ENCODE measurements at regions not wholly inside any gene's neighbourhood (a gene's known extent, or its start where the extent isn't known, plus 50 kb on each side); places are given as distances from the start of the nearest gene placed in this dataset.

DNA sequence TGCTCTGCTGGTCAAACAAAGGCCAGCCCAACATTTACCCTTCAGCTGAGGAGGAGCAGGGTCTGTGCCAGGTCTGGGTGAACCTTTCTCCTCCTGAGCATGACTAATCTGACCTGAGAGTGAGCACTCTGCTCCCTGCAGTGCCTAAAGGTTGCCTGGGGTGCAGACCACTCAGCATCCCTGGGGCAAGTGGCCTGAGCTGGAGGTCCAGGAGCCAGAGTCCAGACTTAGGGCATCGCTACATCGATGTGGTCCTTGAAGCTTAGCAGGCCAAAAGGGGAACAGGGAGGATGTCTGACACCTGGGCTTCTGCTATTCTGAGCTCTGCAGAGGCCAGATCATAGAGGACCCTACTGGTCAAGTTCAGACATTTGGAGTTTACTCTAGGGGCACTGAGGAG lies 119.1 kb downstream of the FAM43A start:
- DNase-seq (ENCODE audit: low read depth in 2 of 2) = no peak

DNA sequence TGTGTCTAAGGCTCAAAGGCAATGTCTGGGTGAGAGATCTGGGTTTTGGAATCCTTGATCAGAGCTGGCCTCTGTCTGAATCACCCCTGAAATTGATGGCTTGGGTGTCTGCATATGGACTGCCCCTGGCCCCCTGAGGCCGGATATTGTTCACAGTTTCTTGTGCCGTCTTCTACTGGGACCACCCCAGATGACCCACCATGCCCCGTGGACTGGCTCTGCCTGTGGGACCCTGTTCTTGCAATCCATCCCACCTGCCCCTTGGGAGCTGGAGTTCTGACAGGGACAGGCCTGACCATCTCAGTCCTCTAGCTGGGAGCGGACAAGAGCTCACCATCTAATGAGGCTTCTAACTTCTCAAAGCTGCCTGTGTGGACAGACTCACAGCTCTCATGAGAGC lies 119.9 kb downstream of the FAM43A start:
- DNase-seq (ENCODE audit: low read depth in 2 of 2) = no peak

DNA sequence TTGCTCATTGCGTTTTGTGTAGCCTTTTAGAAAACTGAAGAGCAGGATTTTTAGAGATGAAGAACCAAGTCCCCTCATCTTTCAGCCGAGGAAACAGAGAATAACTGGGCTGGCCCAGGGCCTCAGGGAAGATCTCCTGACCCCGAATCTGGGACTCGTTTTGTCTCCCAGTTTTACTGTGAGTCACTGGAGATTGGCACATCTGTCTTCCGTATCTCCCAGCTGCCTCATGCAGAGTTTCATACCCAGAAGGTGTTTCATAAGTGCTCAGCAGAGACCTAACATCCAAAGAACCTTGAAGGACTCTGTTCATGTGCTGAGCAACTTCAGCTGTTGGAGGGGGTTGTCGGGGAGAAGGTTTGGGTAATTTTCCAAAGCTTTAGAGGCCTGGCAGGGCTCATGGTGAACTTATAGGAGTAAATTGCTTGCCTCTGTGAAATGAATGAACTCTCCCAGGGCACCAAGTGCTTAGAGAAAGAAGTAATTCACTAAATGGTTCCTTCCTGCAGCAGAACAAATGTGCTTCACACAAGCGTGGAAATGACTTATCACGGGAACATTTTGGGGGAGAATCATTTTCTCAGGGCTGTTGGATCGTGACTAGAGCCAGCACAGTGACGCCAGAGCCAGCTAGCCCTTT lies 121.4 kb downstream of the FAM43A start:
- no peak for DNase-seq (ENCODE audit: low read depth in 2 of 2)

DNA sequence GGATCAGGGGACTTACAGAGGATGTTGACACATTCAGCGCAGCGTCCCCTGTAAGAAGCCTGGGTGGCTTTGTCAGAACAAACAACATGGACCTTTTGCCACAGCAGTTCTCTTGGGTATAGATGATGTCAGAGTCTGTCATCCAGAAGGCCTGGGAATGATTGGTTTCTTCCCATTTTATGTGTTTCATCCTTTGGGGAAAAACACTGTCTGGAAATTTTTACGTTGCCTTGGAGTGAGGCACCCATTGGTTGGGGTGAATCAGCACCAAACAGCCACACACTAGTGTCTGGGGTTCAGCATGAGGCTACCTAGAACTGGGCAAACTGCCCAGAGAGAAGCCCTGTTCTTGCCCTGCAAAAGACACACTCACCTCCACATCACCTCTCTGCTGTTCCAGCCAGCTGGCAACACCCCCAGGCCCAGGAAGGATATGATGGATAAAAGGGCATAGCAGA lies 123.0 kb downstream of the FAM43A start:
- no peak for DNase-seq (ENCODE audit: low read depth in 2 of 2)

DNA sequence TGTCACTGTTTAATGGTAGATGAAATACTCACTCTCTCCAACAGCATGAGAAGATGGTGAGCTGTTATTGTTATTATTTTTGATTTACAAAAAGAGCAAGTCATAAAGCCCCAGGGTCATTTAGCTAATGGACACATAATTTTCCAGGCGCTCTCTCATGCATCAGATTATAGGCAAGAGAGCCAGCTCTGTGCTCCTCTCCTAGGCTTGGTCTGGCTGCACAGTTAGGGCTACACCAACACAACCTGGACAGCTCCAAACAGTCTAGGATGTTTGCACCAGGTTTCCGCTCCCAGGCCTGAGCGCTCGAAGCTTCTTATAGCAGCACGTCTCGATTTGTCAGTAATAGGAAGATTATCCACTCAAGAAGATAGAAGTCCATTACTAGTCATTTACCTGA lies 123.7 kb downstream of the FAM43A start:
- no peak for DNase-seq (ENCODE audit: low read depth in 2 of 2)

DNA sequence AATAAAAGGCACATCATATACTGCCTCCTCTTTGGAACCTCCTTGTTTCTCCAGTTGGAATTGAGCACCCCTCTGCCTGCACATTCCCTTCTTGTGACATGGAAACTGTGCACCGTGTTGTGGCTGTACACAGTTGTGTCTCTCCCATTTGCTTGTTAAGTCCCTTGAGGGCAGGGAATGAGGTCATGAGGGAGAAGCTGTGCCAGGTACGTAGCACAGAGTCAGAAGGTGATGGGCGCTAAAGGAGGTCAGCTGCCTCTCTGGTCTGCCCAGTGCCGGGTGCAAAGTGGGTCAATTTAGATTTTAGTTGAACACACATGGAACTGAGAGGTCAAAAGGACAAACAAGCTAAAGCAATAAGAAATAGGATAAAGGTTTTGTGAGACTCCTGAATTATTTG lies 124.4 kb downstream of the FAM43A start:
- no peak for DNase-seq (ENCODE audit: low read depth in 2 of 2)

DNA sequence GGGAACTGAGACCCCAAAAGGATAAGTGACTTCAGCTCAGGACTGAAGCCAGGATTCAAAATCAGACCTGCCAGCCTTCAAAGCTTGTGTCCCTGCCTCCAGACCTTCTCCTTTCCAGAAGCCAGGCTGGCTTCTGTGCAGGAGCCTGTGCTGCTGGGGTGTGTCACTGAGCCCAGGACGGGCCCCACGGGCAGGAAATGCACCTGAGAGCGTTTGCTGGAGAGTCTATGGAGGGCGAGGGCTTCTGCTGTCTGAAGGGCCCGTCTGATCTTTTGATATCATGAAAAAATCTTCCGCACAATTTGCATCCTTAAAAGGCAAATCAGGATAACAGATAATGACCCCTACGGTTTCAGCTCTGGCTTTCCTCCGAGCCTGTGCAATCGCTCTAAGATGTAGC lies 125.4 kb downstream of the FAM43A start:
- DNase-seq (ENCODE audit: low read depth in 2 of 2) = no peak

DNA sequence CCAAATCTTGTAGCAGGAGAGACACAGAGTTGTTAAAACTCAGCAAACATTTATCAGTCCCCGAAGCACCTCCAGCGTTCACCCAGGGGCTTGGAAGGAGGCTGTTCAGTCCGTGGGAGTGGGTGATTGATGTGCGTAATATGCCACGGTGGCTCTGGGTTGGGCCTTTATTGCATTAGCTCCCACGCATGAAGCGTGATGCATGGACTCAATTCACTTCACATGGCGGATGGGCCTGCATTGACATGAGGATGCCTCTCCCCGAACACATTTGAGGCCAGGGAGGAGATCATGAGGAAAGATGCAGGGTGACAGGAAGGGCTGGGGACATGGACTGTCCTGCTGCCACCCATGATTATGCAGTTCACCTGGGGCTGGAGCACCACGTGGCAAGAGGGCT lies 126.5 kb downstream of the FAM43A start:
- no peak for DNase-seq (ENCODE audit: low read depth in 2 of 2)

DNA sequence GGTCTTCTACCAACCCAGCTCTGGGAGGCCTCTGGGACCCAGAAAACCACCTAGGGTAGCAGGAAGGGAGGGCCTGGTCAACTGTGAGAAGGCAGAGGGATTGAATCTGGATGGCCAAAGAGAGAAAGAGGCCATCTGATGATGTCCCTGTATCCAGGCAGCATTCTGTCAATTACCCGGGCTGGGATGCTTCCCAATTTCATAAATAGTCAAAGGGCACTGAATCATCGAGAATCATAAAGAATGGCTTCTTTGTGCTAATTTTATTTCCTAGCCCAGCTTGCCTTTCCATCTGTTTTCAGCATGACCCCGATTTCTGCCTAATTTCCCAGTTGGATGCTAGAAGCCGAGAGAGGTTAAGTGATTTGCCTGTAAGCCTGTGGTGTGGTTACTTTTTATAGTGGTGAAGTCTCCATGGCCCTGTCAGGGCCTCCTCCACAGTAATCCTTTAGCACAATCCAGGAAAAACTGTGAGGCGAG lies 129.2 kb downstream of the FAM43A start:
- no peak for DNase-seq (ENCODE audit: low read depth in 2 of 2)

DNA sequence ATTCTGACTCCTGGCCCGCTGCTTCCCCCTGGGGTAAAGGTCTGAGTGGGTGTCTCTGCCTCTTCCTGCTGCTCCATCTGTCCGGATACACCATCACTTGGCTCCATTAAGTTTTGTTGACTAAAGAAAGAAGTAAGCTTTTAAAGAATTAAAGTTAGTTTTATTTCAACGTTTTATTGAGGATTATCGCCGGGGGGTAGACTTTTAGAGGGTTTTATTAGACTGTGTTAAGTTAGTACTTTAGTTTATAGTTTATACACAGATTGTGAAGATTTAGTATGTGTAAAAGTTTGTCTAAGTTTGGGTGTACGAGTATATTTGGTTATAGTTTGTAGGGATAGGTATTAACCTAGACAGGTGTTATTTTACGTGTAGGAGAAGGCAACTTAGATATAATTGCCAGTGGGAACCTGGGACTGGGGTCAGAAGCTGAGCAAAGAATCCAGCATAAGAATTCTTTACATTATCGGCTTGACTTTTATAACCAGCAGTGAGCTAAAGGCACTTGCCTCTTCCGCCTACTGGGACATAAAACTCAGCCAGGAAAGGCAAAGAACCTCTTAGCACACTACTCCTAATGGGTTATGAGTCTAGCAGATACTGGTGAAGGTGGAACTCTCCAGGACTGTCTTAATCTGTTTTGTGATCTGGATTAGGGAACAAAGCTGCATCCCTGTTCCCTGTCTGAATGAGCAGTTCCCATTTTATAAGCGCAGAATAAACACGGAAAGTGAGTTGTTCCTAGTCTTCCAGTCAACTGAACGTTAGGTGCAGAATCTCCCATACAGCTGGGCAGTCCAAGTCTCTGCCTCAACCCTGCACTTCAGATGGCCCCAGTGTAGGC lies 131.3 kb downstream of the FAM43A start:
- DNase-seq (ENCODE audit: low read depth in 2 of 2) = no peak

DNA sequence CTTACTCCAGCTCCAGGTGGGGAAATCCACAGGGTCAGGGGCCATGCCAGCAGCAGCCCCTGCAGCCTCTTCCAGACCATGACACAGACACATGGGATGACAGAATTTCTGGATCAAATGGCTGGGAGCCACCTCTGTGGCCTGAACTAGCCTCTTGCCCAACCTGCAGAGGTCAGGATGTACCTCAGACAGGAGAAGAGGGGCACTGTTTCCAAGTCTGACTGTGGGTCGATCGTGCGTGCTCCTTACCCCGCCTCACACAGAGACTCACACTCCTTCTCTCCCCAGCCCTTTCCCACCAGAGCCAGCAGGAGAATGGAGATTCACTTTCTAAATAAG lies 131.9 kb downstream of the FAM43A start:
- DNase-seq (ENCODE audit: low read depth in 2 of 2) = no peak

DNA sequence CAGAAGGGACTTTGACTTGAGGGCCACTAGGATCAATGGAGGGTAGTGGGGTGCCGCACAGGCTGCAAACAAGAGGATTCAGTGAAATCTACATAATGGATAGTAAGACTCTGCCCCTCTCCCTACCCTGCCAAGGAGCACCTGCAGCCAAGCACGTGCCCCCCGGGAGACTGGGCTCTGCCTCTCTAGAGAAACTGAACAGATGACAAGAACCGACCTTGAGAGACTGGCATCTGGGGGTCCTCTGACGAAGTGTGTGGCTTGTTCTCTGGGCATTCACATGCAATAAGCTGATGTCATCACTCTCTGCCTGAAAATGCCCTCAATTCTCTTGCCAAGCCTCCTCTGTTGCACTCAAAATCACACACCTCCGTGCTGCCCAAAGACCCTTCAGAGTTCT lies 132.3 kb downstream of the FAM43A start:
- no peak for DNase-seq (ENCODE audit: low read depth in 2 of 2)

DNA sequence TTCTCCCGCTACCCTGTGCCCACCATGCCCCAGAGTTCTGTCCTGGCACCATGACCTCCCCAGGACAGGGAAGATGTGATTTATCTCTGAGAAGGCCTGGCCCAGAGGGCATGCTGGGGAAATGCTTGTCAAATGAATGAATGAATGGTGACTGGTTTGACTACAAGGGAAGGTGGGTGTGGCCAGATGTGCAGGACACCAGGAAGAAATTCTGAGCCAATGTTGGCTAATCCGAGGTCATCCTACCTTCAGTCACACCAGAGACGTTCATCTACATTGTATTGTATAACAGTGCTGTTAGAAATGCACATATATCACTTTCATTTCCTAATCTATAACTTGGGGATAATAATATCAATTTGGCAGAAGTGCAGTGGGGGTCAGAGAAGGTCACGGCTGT lies 138.4 kb downstream of the FAM43A start:
- DNase-seq (ENCODE audit: low read depth in 2 of 2) = no peak

DNA sequence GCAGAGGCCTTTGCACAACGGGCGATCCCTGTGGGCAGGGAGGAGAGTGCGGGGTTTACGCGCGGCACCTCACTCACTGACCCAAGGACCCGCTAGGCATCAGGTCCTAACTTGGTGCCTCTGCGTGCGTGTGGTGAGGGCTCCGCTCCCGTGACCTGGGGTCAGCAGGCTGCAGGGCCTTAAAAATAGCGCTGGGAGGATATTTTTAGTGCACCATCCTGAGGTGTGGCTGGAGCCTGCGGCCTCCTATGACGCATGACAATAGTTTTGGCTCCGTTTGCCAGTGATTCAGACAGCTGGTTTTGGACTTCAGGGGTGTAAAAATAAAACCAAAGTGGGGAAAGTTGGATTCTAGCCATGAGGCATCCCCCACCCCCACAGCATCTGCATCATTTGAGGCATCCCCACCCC lies 139.0 kb downstream of the FAM43A start:
- no peak for DNase-seq (ENCODE audit: low read depth in 2 of 2)

DNA sequence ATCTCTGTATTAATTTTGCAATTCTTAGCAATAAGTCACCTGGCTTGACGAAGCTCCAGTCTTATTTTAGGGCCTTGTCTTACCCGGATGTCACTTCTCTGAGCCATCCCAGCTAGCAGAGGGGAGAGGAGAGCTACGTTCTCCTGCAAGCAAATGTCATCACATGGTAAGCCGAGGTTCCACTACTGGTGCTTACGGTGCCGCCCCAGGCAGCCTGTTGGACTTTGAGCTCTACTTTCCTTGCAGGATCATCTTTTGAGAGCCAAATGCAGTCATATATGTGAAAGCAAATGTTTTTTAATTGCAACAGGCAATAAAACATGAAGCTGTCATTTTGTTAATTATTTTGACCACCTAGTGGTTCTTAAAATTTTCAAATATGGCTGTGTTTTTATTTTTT lies 140.9 kb downstream of the FAM43A start:
- DNase-seq (ENCODE audit: low read depth in 2 of 2) = no peak

DNA sequence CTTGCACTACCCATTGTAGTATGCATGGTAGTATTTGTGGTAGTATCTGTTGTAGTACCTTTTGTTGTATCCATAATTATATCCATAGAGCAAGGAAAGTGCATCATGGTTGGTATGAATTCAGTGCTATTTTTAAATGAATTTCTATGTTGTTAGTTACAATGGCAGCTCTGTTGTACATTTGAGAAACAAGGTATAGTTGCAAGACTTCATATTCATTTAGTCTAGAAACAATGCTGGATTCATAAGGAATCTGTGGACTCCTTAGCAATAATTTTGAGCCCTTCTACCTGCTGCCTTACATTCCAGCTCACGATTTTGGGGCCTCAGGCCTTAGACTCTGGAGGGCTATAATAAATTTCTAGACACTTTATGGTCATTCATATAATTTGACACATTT lies 141.8 kb downstream of the FAM43A start:
- DNase-seq (ENCODE audit: low read depth in 2 of 2) = no peak

DNA sequence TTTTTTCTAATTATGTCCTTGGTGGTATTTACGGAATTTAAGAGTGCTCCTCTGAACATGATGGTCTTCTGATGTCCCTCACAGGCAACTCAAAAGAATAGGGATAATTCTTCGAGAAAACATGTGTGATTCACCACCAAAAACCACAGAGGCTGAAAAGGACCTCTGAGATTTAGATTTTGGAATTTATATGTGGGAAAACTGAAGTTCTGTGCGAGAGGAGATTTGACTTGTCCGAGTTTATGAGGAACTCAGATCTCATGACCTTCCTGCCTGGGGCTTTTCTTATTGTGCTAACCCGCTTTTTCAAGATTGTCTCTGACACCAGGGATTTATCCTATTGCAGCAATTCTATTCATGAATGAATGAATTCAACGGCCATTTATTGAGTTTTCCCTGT lies 142.4 kb downstream of the FAM43A start:
- no peak for DNase-seq (ENCODE audit: low read depth in 2 of 2)

DNA sequence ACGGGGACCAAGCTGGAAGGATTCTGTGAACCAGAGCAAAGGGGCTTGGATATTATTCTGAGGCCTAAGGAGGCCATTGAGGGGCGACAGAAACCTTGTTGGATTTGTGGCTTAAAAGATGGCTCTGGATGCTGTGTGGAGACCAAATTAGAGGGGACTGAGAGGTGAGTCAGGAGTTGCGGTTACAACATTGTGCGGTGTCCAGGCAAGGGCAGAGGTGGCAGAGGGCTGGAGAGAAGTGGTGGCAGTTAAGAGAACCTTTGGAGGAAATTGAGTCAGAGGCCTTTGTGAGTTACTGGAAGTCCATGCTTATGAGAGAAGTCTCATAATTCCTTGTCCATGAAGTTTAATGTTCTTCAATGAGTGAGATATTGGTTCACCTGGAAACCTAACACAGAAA lies 143.2 kb downstream of the FAM43A start:
- no peak for DNase-seq (ENCODE audit: low read depth in 2 of 2)

DNA sequence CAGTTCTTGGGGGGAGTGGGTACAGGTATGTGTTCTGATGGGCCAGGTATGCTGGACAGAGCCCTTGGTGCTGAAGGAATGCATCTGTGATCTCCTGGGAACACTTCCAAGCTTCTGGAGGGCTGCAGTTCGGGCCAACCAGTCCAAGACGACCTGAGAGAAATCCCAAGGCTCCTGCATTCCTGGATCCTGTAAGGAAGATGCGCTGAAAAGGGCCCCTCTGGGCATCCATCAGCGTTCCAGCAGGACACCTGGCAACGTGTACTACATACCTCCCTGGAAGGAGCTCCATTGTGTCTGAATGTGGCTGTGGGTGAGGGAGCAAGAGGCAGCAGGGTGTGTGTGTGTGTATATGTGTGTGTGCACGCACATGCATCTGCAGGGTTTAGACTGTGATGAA lies 144.7 kb downstream of the FAM43A start:
- DNase-seq (ENCODE audit: low read depth in 2 of 2) = no peak

DNA sequence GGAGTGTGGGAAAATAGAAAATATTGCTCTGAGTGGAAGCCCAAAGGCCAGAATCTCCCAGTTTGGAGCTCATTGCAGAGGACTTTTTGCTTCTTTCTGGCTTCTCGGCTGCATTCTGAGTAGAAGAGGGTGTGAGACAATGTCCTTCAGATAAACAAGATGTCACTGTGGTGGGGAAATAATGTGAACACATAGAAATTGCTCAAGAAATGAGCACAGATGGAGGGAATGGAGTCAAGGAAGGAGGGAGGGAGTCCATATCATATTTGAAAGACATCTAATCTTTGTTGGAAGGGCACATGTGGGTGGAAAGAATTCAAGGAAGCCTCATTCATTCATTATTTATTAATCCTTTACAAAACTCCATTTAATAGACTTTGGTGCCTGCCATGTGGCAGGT lies 145.3 kb downstream of the FAM43A start:
- DNase-seq (ENCODE audit: low read depth in 2 of 2) = no peak

DNA sequence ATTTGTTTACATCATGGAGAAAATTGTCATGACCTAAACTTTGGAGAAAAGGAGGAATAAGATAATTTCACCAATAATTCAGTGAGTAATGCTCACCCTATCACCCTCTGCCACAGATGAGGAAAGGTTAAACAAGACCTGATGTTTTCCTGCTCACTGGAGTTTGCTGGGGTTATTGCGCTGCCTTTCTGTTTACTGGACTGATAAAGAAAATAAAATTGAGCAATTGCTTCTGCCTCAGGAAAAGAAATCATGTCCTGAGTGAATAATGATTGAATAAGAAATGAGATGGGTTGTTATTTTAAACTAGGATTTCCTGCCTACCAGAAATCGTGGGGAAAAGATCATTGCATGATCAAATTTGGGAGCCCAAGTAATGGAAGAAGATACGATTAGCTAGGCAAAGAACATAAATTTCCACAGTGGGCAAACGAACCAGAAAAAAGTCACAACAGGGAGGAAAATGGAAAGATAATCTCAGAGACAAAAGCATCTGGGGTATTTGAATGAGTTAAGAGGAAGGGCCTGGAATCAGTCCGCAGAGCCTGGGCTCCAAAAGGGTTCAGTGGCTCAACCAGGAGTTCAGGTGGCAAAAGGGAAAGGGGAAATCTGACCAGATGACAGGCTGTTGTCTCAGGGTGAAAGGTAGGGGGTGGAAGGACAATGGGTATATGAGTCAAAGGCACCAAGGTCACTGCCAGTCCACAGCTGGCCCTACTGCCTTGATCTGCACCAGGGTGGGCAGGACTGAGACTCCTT lies 146.8 kb downstream of the FAM43A start:
- DNase-seq (ENCODE audit: low read depth in 2 of 2) = no peak

DNA sequence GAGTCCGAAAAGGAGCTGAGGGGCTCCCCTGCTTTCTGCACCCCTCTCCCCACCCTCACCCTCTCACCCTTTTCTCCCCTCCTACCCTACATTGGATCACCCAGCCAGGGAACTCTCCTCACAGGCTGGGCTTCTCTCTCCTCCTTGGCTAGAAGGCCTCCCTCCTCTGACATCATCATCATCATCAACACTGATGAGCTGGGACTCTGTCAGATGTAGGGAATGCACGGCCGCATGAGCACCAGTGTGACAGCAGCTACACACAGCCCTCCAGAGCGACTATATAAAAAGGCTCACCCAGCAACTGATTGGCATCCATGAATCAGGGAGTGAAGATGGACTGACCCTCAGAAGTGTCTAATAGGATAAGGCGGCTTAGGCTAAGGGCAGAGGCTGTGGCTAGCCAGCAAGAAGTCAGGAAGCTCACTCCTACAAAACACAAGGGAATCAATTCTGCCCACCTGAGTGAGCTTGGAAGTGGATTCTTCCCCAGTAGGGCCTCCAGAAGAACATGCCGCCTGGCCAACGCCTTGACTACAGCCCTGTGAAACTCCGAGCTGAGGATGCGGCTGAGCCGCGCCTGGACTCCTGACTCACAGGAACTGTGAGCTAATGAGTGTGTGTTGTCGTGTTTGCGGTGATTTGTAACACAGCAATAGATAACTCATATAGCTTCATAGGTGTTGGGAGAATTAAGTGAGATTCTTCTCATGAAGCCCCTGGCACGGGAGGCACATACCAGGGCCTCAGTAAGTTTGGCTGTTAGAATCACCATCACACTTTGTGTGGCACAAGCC lies 147.6 kb downstream of the FAM43A start:
- no peak for DNase-seq (ENCODE audit: low read depth in 2 of 2)
